ENCODE measurements at regions not wholly inside any gene's neighbourhood (a gene's known extent, or its start where the extent isn't known, plus 50 kb on each side); places are given as distances from the start of the nearest gene placed in this dataset.

DNA sequence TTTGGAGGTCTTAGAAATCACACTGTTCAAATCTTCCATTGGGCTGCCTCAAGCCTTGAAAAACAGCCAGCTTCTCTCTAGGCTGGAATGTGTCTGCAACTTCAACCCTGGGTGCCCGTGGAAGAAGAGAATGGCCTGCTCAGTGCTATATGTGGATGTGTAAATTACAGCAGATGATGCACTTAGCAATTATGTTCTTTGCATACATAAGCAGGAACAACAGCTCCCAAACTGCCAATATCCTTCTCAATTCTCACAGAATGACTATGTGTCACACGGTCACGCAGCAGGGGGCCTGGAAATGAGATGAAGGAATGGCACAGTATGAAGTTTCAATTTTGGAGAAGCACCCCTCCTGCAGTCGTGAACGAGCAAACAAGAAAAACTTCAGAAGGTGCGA, 175.2 kb upstream of the SMARCA2 start:
- CTCF ChIA-PET = no interaction called here
- H3K4me1 Mint-ChIP-seq = no peaks in the 10 kb centered on the region
- H3K27me3 Mint-ChIP-seq = no peaks in the 10 kb centered on the region
- no peaks in the 10 kb centered on the region for H3K36me3 Mint-ChIP-seq
- H3K27ac Mint-ChIP-seq = no peak overlapping the region
- H3K9me3 Mint-ChIP-seq = no peaks in the 10 kb centered on the region
- no peak overlapping the region for H3K4me3 Mint-ChIP-seq
- DNase-seq = no peak

GRCh38 chr9:1845425-1845824, 169.7 kb upstream of the SMARCA2 start:
- CTCF ChIA-PET = no interaction called here

DNA sequence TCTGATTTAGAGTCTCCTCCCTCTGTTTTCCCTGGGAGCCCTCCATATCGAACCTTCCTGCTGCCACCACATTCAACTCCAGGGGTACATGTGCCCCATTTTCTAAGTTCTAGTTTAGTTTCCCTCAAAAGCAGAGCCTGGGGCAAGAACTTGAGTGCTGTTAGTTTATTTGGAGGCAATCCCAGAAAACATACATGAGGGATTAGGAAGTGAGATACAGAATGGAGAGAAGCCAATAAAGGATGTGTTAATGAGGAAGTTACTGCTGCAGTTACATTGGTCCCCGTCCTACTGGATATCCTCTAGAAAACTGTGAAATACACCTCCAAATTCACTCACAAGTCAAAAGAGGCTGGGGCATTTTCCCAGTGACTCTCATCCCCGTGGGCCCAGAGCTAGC, 159.4 kb upstream of the SMARCA2 start:
- DNase-seq = no peak
- no peaks in the 10 kb centered on the region for H3K4me1 Mint-ChIP-seq
- no peak overlapping the region for H3K4me3 Mint-ChIP-seq
- CTCF ChIA-PET = no interaction called here
- peaks cover 4% of the 10 kb centered on the region for H3K27me3 Mint-ChIP-seq
- H3K36me3 Mint-ChIP-seq = no peaks in the 10 kb centered on the region
- H3K9me3 Mint-ChIP-seq = no peaks in the 10 kb centered on the region
- no peak overlapping the region for H3K27ac Mint-ChIP-seq

More at GRCh38 chr9:1845425-1845824, 169.7 kb upstream of the SMARCA2 start:
- H3K4me3 Mint-ChIP-seq = no peak overlapping the region
- no peaks in the 10 kb centered on the region for H3K36me3 Mint-ChIP-seq
- no peak for DNase-seq
- H3K4me1 Mint-ChIP-seq = no peaks in the 10 kb centered on the region
- H3K27ac Mint-ChIP-seq = no peak overlapping the region
- peaks cover 4% of the 10 kb centered on the region for H3K27me3 Mint-ChIP-seq
- no peaks in the 10 kb centered on the region for H3K9me3 Mint-ChIP-seq

DNA sequence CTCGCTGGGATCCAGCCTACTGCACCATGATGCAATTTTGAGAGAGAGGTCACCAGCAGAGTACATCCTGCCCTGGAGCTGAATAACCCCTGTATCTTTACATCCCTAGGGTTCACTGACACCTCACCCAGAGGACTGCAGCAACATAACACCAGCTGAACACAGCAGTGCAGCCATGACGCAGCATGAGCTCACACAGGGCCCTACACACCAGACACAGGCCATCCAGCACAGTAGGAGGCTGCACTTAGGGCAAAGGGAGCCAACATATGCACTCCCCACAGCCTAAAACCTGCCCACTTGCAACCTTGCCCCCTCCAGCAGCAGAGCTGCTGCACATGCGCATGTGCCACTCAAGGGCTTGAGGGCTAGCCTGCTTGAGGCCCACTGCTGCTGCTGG, 157.3 kb upstream of the SMARCA2 start:
- Mint-ChIP-seq H3K4me3 (no peak overlapping the region), H3K27me3 (no peaks in the 10 kb centered on the region), H3K9me3 (no peaks in the 10 kb centered on the region), H3K27ac (no peak overlapping the region), H3K36me3 (no peaks in the 10 kb centered on the region), H3K4me1 (peaks cover 10% of the 10 kb centered on the region)
- CTCF ChIA-PET = no interaction called here
- no peak for DNase-seq

GRCh38 chr9:1869843-1870242, 145.3 kb upstream of the SMARCA2 start:
- peaks cover 4% of the 10 kb centered on the region for H3K27me3 Mint-ChIP-seq
- CTCF ChIA-PET = interaction anchor here (0.6 to 1.3 kb wide), 3 partner anchors 9 to 939 kb away, joined by 3 to 4 read pairs (median 3); no protein-coding TSS in a partner anchor
- no peak overlapping the region for H3K4me3 Mint-ChIP-seq

GRCh38 chr9:1870915-1871314, 144.2 kb upstream of the SMARCA2 start:
- Mint-ChIP-seq H3K4me1 (peaks cover 2% of the 10 kb centered on the region), H3K4me3 (no peak overlapping the region), H3K27me3 (peaks cover 4% of the 10 kb centered on the region), H3K36me3 (no peaks in the 10 kb centered on the region), H3K9me3 (no peaks in the 10 kb centered on the region), H3K27ac (no peak overlapping the region)
- CTCF ChIA-PET = no interaction called here
- DNase-seq = no peak

More at GRCh38 chr9:1869843-1870242, 145.3 kb upstream of the SMARCA2 start:
- DNase-seq = peak; percentile 30
- H3K4me1 Mint-ChIP-seq = no peaks in the 10 kb centered on the region
- H3K9me3 Mint-ChIP-seq = no peaks in the 10 kb centered on the region
- no peaks in the 10 kb centered on the region for H3K36me3 Mint-ChIP-seq
- no peak overlapping the region for H3K27ac Mint-ChIP-seq

GRCh38 chr9:1871626-1872419, 143.3 kb upstream of the SMARCA2 start:
- Mint-ChIP-seq H3K36me3 (no peaks in the 10 kb centered on the region), H3K9me3 (no peaks in the 10 kb centered on the region), H3K4me1 (peaks cover 10% of the 10 kb centered on the region), H3K27ac (no peak overlapping the region), H3K4me3 (no peak overlapping the region), H3K27me3 (no peaks in the 10 kb centered on the region)
- CTCF ChIA-PET = no interaction called here
- DNase-seq = no peak

DNA sequence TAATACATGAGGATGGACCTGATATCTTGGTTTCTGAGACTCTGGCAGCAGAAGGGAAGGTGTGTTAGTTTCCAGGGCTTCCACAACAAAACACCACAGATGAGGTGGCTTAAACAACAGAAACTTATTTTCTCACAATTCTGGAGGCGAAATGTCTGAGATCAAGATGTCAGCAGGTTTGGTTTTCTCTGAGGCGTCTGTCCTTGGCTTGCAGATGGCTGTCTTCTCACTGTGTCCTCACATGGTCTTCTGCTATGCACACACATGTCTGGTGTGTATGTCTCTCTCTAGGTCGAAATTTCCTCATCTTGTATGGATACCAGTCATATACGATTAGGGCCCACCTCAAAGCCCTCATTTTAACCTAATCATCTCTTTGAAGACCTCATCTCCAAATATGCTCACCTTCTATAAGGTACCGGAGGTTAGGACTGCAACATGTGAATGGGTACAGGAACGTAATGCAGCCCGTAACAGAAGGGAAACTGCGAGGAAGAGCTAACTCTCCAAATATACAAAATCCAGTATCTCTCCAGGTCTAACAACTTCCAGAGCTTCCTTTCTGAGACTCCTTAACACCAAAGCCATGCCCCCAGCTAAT, 139.8 kb upstream of the SMARCA2 start:
- CTCF ChIA-PET = no interaction called here
- H3K9me3 Mint-ChIP-seq = no peaks in the 10 kb centered on the region
- H3K4me1 Mint-ChIP-seq = peaks cover 13% of the 10 kb centered on the region
- H3K27ac Mint-ChIP-seq = no peak overlapping the region
- H3K27me3 Mint-ChIP-seq = no peaks in the 10 kb centered on the region
- H3K4me3 Mint-ChIP-seq = no peak overlapping the region
- no peak for DNase-seq
- no peaks in the 10 kb centered on the region for H3K36me3 Mint-ChIP-seq

DNA sequence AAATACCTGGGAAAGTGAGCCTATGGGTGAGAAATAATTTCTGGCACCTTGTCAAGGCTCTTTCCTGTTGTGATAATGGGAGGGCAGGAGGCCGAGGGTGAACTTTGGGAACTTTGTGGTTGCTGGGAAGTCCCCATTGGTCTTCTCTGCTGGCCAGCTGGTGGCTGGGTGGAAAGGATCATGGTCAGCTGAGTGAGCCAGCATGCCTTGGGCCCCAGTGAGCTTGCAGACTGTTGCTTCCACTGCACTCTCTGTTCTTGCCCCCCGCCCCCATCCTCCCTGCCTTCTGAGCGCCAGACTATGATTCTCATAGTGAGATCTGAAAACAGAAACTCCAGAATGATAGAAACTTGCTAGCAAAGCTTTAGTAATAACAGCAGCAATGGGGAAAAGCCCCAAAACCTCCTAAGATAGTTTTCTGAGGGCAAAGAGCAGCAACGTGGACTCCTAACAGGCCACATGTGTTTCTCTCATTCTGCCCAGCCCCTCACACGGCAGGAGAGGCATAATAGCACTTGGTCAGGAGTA, 139.2 kb upstream of the SMARCA2 start:
- H3K9me3 Mint-ChIP-seq = no peaks in the 10 kb centered on the region
- CTCF ChIA-PET = no interaction called here
- no peaks in the 10 kb centered on the region for H3K36me3 Mint-ChIP-seq
- no peaks in the 10 kb centered on the region for H3K27me3 Mint-ChIP-seq
- no peak for DNase-seq
- H3K4me3 Mint-ChIP-seq = no peak overlapping the region
- no peak overlapping the region for H3K27ac Mint-ChIP-seq
- peaks cover 13% of the 10 kb centered on the region for H3K4me1 Mint-ChIP-seq

DNA sequence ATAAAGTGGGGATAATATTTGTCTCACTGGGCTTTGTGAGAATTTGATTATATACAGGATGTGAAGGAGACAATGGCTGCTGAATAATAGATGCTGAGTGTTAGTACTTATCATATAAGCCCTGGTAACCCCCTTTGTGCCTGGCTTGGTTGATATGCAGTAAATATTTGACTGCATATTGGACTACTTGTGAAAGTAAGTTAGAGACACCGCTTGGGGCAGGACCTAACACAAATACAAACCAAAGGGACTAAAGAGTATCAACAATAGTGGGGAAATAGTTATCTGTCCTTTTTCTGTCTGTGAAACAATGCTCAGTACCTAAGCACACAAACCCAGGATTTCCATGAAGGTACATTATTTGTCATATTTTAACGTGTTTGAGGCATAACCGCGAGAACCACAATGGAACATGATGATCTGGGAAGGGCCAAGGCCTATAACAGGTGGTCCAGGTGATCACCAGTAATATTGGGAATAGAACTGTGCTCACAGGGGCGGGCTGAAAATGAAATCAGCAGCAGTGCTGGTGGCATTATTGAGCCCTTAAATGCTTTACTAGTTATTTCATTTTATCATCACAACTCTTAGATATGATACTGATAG, 138.2 kb upstream of the SMARCA2 start:
- no peaks in the 10 kb centered on the region for H3K27me3 Mint-ChIP-seq
- peaks cover 13% of the 10 kb centered on the region for H3K4me1 Mint-ChIP-seq
- H3K36me3 Mint-ChIP-seq = no peaks in the 10 kb centered on the region
- H3K4me3 Mint-ChIP-seq = no peak overlapping the region
- DNase-seq = no peak
- no peaks in the 10 kb centered on the region for H3K9me3 Mint-ChIP-seq
- CTCF ChIA-PET = no interaction called here
- no peak overlapping the region for H3K27ac Mint-ChIP-seq

- Mint-ChIP-seq H3K9me3 (no peaks in the 10 kb centered on the region), H3K4me3 (no peak overlapping the region)
Measured at GRCh38 chr9:1877951-1878350, 137.2 kb upstream of the SMARCA2 start.

DNA sequence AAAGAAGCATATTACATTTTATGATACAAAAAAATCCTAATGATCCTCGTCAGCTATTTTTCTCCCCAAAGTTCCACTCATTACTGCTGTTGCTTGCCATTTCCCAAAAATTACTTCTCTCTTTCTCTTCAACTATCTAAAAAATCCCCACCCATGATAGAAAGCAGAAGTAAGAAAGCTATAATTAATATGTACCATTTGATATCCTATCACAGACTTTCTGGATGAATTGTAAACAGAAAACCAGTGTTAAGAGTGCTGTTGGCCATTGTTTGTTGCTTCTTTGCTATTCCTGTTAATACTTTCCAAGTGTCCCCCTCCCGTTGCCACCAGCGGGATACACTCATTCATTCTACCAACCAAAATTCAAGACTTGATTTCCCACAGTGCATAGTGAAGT, 136.3 kb upstream of the SMARCA2 start:
- Mint-ChIP-seq H3K36me3 (no peaks in the 10 kb centered on the region), H3K4me3 (no peak overlapping the region), H3K27me3 (no peaks in the 10 kb centered on the region), H3K4me1 (peaks cover 13% of the 10 kb centered on the region), H3K27ac (no peak overlapping the region), H3K9me3 (no peaks in the 10 kb centered on the region)
- DNase-seq = no peak
- CTCF ChIA-PET = interaction anchor here (0.8 kb wide), 1 partner anchor 9 kb away, joined by 4 read pairs; no protein-coding TSS in a partner anchor

More at GRCh38 chr9:1877951-1878350, 137.2 kb upstream of the SMARCA2 start:
- CTCF ChIA-PET = no interaction called here
- Mint-ChIP-seq H3K27ac (no peak overlapping the region), H3K4me1 (peaks cover 13% of the 10 kb centered on the region), H3K27me3 (no peaks in the 10 kb centered on the region), H3K36me3 (no peaks in the 10 kb centered on the region)
- DNase-seq = no peak

DNA sequence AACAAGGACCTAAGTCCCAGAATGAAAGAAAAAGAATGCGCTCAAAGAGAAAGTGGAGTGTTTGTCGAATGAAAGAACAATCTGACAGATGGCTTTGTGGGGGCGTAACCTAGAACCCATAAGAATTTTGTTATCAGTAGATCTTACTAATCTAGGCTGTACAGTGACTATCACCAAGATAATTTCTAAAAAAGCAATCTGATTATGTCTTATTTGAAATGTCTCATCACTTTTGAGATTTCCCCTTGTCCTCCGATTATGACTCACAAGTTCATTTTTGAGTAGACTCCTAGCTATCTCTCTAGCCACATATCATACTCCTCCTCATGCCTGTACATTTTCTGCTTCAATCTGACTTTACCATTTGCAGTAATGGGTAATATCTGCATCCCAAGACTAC, 135.6 kb upstream of the SMARCA2 start:
- no peak overlapping the region for H3K27ac Mint-ChIP-seq
- no peaks in the 10 kb centered on the region for H3K9me3 Mint-ChIP-seq
- no peak overlapping the region for H3K4me3 Mint-ChIP-seq
- CTCF ChIA-PET = interaction anchor here (1.0 kb wide), 1 partner anchor 10 kb away, joined by 3 read pairs; no protein-coding TSS in a partner anchor
- no peaks in the 10 kb centered on the region for H3K27me3 Mint-ChIP-seq
- peaks cover 13% of the 10 kb centered on the region for H3K4me1 Mint-ChIP-seq
- H3K36me3 Mint-ChIP-seq = no peaks in the 10 kb centered on the region
- DNase-seq = no peak

DNA sequence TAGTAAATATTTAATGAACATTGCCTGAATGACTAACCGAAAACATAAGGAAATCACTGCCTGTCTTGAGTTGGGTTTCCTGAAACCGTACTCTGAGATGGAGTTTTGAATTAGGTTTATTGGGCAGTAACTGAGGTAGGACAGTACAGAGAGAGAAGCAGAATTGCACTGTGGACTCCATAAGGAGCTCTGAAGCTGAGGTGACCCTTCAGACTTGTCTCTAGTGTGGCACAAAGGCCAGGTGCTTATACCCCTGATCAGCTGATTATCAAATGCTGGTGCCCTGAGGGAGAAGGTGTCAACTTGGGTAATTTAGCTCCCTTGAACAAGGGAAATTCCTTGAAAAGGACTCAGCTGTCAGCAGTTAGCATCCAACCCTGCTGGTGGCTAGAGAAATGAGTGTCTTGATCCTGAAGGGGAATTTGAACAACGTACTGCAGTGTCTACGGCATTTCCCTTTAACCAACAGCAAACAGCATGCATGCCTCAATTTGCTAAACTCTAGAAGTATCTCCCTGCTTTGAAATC, 135.0 kb upstream of the SMARCA2 start:
- no peaks in the 10 kb centered on the region for H3K36me3 Mint-ChIP-seq
- no peak overlapping the region for H3K27ac Mint-ChIP-seq
- no peaks in the 10 kb centered on the region for H3K27me3 Mint-ChIP-seq
- no peaks in the 10 kb centered on the region for H3K9me3 Mint-ChIP-seq
- no peak for DNase-seq
- no peak overlapping the region for H3K4me3 Mint-ChIP-seq
- H3K4me1 Mint-ChIP-seq = peaks cover 13% of the 10 kb centered on the region
- CTCF ChIA-PET = interaction anchor here (1.0 kb wide), 1 partner anchor 10 kb away, joined by 3 read pairs; no protein-coding TSS in a partner anchor
